Panc1 (cell line): ENCODE measurements at regions not wholly inside any gene's neighbourhood (a gene's known extent, or its start where the extent isn't known, plus 50 kb on each side); places are given as distances from the start of the nearest gene placed in this dataset.

Source experiments
- POLR2AphosphoS5 ChIP-seq: IDR thresholded peaks from 2 replicates; pipeline ENCODE4 v1.6.1; 2012; ENCODE audit warnings: mild to moderate bottlenecking, low read depth, low read length, moderate library complexity
- SIN3A ChIP-seq: IDR thresholded peaks from 2 replicates; pipeline ENCODE4 v1.6.1; 2012; ENCODE audit warnings: low read depth, mild to moderate bottlenecking, low read length, moderate library complexity, borderline replicate concordance; ENCODE audit not compliant: insufficient read depth
- TCF7L2 ChIP-seq: IDR thresholded peaks from 2 replicates; pipeline ENCODE4 v1.6.1; 2011; ENCODE audit warnings: mild to moderate bottlenecking, low read depth, low read length, inconsistent platforms
- TF ChIP-seq, protein P1 (sequence below): fragments of 450-650 bp; IDR thresholded peaks from 2 replicates; pipeline ENCODE4 v1.5.1; 2017; ENCODE audit warnings: mild to moderate bottlenecking
- TF ChIP-seq, protein P2 (sequence below), 2 experiments: IDR thresholded peaks; 2 replicates each; pipeline ENCODE4 v1.6.1; 2011 to 2012; ENCODE audit warnings: low read depth in 2 of 2, control low read depth in 1 of 2, low read length in 1 of 2, mild to moderate bottlenecking in 1 of 2, moderate library complexity in 1 of 2; ENCODE audit not compliant: insufficient read depth in 1 of 2

DNA sequence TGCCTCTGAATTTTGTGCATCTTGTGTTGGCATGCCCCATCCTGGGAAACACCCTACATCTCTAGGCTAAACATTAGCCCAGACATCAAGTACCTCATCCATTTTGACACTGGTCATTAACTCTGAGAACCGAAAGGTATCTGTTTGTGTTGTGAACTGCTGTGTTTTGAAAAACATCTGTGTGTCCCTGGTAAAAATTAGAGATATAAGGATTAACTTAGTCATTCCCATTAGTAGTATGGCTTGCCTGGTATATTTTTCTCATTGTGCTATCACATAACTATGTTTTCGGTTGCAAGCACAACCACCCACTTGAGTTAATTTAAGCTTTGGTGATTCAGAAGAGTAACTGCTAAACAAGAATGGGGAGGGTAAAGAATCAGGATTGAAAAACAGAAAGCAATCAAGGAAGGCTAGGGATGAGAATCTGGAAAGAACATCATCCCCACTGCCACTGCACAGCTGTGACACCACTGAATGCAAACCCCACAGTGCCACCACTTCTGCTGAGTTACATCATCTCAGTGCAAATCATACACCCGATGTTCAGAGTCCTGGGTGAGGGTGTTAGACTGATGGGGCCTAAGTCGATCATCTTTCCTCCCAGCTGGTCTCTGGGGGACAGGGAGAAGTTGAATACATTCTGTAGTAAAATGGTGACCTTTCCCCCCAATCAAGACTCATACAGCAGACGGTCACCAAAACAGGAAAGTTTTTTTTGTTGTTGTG, 234.0 kb downstream of the EPHA4 start:
- TF ChIP-seq, protein P1, sequence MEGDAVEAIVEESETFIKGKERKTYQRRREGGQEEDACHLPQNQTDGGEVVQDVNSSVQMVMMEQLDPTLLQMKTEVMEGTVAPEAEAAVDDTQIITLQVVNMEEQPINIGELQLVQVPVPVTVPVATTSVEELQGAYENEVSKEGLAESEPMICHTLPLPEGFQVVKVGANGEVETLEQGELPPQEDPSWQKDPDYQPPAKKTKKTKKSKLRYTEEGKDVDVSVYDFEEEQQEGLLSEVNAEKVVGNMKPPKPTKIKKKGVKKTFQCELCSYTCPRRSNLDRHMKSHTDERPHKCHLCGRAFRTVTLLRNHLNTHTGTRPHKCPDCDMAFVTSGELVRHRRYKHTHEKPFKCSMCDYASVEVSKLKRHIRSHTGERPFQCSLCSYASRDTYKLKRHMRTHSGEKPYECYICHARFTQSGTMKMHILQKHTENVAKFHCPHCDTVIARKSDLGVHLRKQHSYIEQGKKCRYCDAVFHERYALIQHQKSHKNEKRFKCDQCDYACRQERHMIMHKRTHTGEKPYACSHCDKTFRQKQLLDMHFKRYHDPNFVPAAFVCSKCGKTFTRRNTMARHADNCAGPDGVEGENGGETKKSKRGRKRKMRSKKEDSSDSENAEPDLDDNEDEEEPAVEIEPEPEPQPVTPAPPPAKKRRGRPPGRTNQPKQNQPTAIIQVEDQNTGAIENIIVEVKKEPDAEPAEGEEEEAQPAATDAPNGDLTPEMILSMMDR = no peak
- TF ChIP-seq, protein P2, sequence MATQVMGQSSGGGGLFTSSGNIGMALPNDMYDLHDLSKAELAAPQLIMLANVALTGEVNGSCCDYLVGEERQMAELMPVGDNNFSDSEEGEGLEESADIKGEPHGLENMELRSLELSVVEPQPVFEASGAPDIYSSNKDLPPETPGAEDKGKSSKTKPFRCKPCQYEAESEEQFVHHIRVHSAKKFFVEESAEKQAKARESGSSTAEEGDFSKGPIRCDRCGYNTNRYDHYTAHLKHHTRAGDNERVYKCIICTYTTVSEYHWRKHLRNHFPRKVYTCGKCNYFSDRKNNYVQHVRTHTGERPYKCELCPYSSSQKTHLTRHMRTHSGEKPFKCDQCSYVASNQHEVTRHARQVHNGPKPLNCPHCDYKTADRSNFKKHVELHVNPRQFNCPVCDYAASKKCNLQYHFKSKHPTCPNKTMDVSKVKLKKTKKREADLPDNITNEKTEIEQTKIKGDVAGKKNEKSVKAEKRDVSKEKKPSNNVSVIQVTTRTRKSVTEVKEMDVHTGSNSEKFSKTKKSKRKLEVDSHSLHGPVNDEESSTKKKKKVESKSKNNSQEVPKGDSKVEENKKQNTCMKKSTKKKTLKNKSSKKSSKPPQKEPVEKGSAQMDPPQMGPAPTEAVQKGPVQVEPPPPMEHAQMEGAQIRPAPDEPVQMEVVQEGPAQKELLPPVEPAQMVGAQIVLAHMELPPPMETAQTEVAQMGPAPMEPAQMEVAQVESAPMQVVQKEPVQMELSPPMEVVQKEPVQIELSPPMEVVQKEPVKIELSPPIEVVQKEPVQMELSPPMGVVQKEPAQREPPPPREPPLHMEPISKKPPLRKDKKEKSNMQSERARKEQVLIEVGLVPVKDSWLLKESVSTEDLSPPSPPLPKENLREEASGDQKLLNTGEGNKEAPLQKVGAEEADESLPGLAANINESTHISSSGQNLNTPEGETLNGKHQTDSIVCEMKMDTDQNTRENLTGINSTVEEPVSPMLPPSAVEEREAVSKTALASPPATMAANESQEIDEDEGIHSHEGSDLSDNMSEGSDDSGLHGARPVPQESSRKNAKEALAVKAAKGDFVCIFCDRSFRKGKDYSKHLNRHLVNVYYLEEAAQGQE (IDR thresholded peaks at IDR 0.05; ENCODE audit: insufficient read depth in 1 of 2, low read depth in 2 of 2, low read length in 1 of 2) = no peak
- TF ChIP-seq POLR2AphosphoS5 (no peak), TCF7L2 (no peak), SIN3A (no peak)
